ENCODE measurements at regions not wholly inside any gene's neighbourhood (a gene's known extent, or its start where the extent isn't known, plus 50 kb on each side); places are given as distances from the start of the nearest gene placed in this dataset.
"Not testable (repeated sequence)": the region's sequence is repeated elsewhere in the genome, so short reads cannot be mapped to it uniquely, and the experiment has no call there.

DNA sequence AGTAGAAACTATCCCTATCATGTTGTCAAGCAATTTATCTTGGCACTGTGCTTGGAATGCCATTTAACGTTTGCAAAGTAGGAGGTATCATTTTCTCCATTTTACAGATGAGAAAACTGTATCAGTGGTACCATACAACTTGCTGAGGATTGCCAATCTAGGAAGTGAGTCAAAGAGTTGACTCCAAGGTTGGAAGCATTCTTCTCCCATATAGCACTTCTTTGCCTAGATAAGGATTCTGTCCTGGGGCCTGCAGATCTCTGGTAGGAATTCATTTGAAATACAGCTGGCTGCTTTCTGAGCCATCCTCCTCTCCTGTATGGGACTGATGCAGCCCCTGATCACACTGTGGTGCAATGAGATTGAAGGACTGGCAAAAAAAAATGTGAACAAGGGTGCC lies 170.2 kb downstream of the ALDH1A2 start:
- no peak overlapping the region for H3K4me3 ChIP-seq (ENCODE audit: low read depth, low read length)
- CTCF ChIA-PET: interaction anchor here (1.1 kb wide), 1 partner anchor 176 kb away, joined by 3 read pairs; no protein-coding TSS in a partner anchor
- no peak for DNase-seq (ENCODE audit: low read depth, low spot score)
- POLR2A ChIA-PET: no interaction called here
- TF ChIP-seq, protein P1, sequence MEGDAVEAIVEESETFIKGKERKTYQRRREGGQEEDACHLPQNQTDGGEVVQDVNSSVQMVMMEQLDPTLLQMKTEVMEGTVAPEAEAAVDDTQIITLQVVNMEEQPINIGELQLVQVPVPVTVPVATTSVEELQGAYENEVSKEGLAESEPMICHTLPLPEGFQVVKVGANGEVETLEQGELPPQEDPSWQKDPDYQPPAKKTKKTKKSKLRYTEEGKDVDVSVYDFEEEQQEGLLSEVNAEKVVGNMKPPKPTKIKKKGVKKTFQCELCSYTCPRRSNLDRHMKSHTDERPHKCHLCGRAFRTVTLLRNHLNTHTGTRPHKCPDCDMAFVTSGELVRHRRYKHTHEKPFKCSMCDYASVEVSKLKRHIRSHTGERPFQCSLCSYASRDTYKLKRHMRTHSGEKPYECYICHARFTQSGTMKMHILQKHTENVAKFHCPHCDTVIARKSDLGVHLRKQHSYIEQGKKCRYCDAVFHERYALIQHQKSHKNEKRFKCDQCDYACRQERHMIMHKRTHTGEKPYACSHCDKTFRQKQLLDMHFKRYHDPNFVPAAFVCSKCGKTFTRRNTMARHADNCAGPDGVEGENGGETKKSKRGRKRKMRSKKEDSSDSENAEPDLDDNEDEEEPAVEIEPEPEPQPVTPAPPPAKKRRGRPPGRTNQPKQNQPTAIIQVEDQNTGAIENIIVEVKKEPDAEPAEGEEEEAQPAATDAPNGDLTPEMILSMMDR (IDR thresholded peaks at IDR 0.05; ENCODE audit: insufficient read depth, low read length, missing control alignments): no peak

DNA sequence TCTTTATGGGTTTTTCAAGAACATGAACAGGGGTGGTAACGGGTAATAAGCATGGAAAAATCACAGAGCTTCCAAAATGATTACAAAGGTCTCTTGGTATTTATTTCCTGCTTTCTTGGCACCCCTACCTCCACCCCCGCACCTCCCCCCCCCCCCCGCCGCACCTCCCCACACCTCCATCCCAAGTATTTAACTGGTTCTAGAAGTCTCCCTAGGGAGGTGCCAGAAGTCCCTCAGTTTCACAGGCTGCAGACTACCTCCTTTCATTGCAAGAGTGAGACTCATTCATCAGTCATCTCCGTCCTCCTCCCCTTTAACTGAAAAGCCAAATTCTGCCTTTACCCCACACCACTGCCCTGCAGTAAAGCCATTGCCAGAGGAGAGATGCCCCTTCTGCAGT lies 169.4 kb downstream of the ALDH1A2 start:
- no peak for DNase-seq (ENCODE audit: low read depth, low spot score)
- POLR2A ChIA-PET: no interaction called here
- TF ChIP-seq, protein P1 (IDR thresholded peaks at IDR 0.05; ENCODE audit: insufficient read depth, low read length, missing control alignments): no peak
- CTCF ChIA-PET: no interaction called here
- H3K4me3 ChIP-seq (ENCODE audit: low read depth, low read length): no peak overlapping the region

- CTCF ChIA-PET; H3K4me3 ChIP-seq (ENCODE audit: low read depth, low read length); POLR2A ChIA-PET; DNase-seq (ENCODE audit: low read depth, low spot score): not testable (repeated sequence)
These were observed 168.6 kb downstream of the ALDH1A2 start for GRCh38 chr15:57896899-57897298.

GRCh38 chr15:57897870-57898269 lies 167.6 kb downstream of the ALDH1A2 start:
- ChIA-PET CTCF (no interaction called here), POLR2A (no interaction called here)
- no peak overlapping the region for H3K4me3 ChIP-seq (ENCODE audit: low read depth, low read length)
- TF ChIP-seq, protein P1 (IDR thresholded peaks at IDR 0.05; ENCODE audit: insufficient read depth, low read length, missing control alignments): no peak
- DNase-seq (ENCODE audit: low read depth, low spot score): no peak

- no peak overlapping the region for H3K4me3 ChIP-seq (ENCODE audit: low read depth, low read length)
- ChIA-PET CTCF (no interaction called here), POLR2A (no interaction called here)
- no peak for DNase-seq (ENCODE audit: low read depth, low spot score)
- TF ChIP-seq, protein P1 (IDR thresholded peaks at IDR 0.05; ENCODE audit: insufficient read depth, low read length, missing control alignments): no peak
These were observed 163.4 kb downstream of the ALDH1A2 start for GRCh38 chr15:57902155-57902554.

Measured in AG04449 (cell line).